ENCODE measurements at regions not wholly inside any gene's neighbourhood (a gene's known extent, or its start where the extent isn't known, plus 50 kb on each side); places are given as distances from the start of the nearest gene placed in this dataset.

- DNase-seq (ENCODE audit: low read depth): no peak
- no peak for TF ChIP-seq CTCF (conservative IDR thresholded peaks at IDR 0.05; ENCODE audit: low read length)
- H3K4me3 ChIP-seq (ENCODE audit: low read length): no peak overlapping the region
These were observed 445.3 kb downstream of the NTRK2 start for GRCh38 chr9:85114799-85115198.

- no peak for TF ChIP-seq CTCF (conservative IDR thresholded peaks at IDR 0.05; ENCODE audit: low read length)
- H3K4me3 ChIP-seq (ENCODE audit: low read length): no peak overlapping the region
- no peak for DNase-seq (ENCODE audit: low read depth)
These were observed 443.4 kb downstream of the NTRK2 start for GRCh38 chr9:85112933-85113418.

GRCh38 chr9:85112391-85112790 lies 442.9 kb downstream of the NTRK2 start:
- no peak overlapping the region for H3K4me3 ChIP-seq (ENCODE audit: low read length)
- no peak for DNase-seq (ENCODE audit: low read depth)
- no peak for TF ChIP-seq CTCF (conservative IDR thresholded peaks at IDR 0.05; ENCODE audit: low read length)

GRCh38 chr9:85108746-85109145 lies 439.2 kb downstream of the NTRK2 start:
- TF ChIP-seq CTCF (conservative IDR thresholded peaks at IDR 0.05; ENCODE audit: low read length): no peak
- no peak overlapping the region for H3K4me3 ChIP-seq (ENCODE audit: low read length)
- DNase-seq (ENCODE audit: low read depth): no peak

- H3K4me3 ChIP-seq (ENCODE audit: low read length): no peak overlapping the region
- no peak for TF ChIP-seq CTCF (conservative IDR thresholded peaks at IDR 0.05; ENCODE audit: low read length)
- DNase-seq (ENCODE audit: low read depth): no peak
These were observed 438.7 kb downstream of the NTRK2 start for GRCh38 chr9:85108229-85108628.

- no peak for TF ChIP-seq CTCF (conservative IDR thresholded peaks at IDR 0.05; ENCODE audit: low read length)
- no peak for DNase-seq (ENCODE audit: low read depth)
- no peak overlapping the region for H3K4me3 ChIP-seq (ENCODE audit: low read length)
These were observed 419.9 kb downstream of the NTRK2 start for GRCh38 chr9:85089188-85089969.

- no peak overlapping the region for H3K4me3 ChIP-seq (ENCODE audit: low read length)
- no peak for TF ChIP-seq CTCF (conservative IDR thresholded peaks at IDR 0.05; ENCODE audit: low read length)
- DNase-seq (ENCODE audit: low read depth): no peak
These were observed 412.4 kb downstream of the NTRK2 start for GRCh38 chr9:85081963-85082362.

Measured in AG10803 (cell line).